Liver (tissue), 3 donors: ENCODE measurements at regions not wholly inside any gene's neighbourhood (a gene's known extent, or its start where the extent isn't known, plus 50 kb on each side); places are given as distances from the start of the nearest gene placed in this dataset.

Experiments
- EGR1 ChIP-seq, 2 donors: IDR thresholded peaks; 2 replicates each; pipeline ENCODE4 v1.6.1; 2016 to 2018; ENCODE audit warnings: antibody characterized with exemption in 2 of 2, low read depth in 2 of 2
- FOXA1 ChIP-seq: IDR thresholded peaks from 2 replicates; pipeline ENCODE4 v1.6.1; 2016; ENCODE audit warnings: antibody characterized with exemption
- GABPA ChIP-seq, 2 donors: IDR thresholded peaks in 1 of 2; conservative IDR thresholded peaks in 1 of 2; 2 replicates each; pipeline ENCODE4 v1.6.1; 2016; ENCODE audit warnings: antibody characterized with exemption in 2 of 2, mild to moderate bottlenecking in 1 of 2, moderate library complexity in 1 of 2
- HNF4G ChIP-seq: IDR thresholded peaks from 2 replicates; pipeline ENCODE4 v1.6.1; 2016; ENCODE audit warnings: antibody characterized with exemption
- JUND ChIP-seq, 2 donors: IDR thresholded peaks; 2 replicates each; pipeline ENCODE4 v1.6.1; 2016; ENCODE audit warnings: antibody characterized with exemption in 2 of 2
- MAX ChIP-seq: IDR thresholded peaks from 2 replicates; pipeline ENCODE4 v1.6.1; 2016; ENCODE audit warnings: antibody characterized with exemption
- RAD21 ChIP-seq, 2 donors: IDR thresholded peaks; 2 replicates each; pipeline ENCODE4 v1.6.1; 2016; ENCODE audit warnings: antibody characterized with exemption in 2 of 2, mild to moderate bottlenecking in 2 of 2
- SP1 ChIP-seq: IDR thresholded peaks from 2 replicates; pipeline ENCODE4 v1.6.1; 2018; ENCODE audit warnings: antibody characterized with exemption, mild to moderate bottlenecking
- TAF1 ChIP-seq: conservative IDR thresholded peaks from 2 replicates; pipeline ENCODE4 v1.6.1; 2016; ENCODE audit warnings: antibody characterized with exemption, mild to moderate bottlenecking
- TF ChIP-seq, protein P1 (sequence below): fragments of 150-350 bp; IDR thresholded peaks from 2 replicates; pipeline ENCODE4 v1.5.1; 2017; ENCODE audit warnings: improper control_type of control experiment, low read depth, low read length; ENCODE audit not compliant: missing input control
- TF ChIP-seq, protein P2 (sequence below): IDR thresholded peaks from 2 replicates; pipeline ENCODE4 v1.6.1; 2016; ENCODE audit warnings: antibody characterized with exemption
- TF ChIP-seq, protein P3 (sequence below): IDR thresholded peaks from 2 replicates; pipeline ENCODE4 v1.6.1; 2016; ENCODE audit warnings: antibody characterized with exemption, mild to moderate bottlenecking
- TF ChIP-seq, protein P4 (sequence below): IDR thresholded peaks from 2 replicates; pipeline ENCODE4 v1.6.1; 2016; ENCODE audit warnings: antibody characterized with exemption
- donor health status: healthy.
- donor health status: healthy.

DNA sequence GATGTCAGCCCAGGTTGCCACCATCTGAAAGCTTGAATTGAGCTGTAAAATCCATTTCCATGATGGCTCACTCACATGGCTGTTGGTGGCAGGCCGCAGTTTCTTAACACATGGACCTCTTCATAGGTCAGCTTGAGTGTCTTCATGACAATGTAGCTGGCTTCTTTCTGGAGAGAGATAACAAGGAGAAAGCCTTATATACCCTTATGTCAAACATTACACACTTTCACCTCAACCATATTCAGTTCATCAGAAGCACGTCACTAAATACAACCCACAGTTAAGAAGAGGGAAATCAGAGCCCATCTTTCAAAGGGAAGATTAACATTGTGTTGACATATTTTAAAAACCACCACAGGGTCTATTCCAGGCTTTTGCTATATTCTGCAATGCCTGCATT is 604.4 kb downstream of the PRELID2 start:
- TF ChIP-seq HNF4G (no peak), MAX (no peak), SP1 (no peak), RAD21 (IDR thresholded peaks at IDR 0.05) (no peak), FOXA1 (no peak), GABPA (IDR thresholded peaks at IDR 0.05 in 1 of 2, conservative IDR thresholded peaks at IDR 0.05 in 1 of 2) (no peak), JUND (IDR thresholded peaks at IDR 0.05) (no peak), TAF1 (no peak), EGR1 (IDR thresholded peaks at IDR 0.05; ENCODE audit: low read depth in 2 of 2) (no peak)
- TF ChIP-seq, protein P1, sequence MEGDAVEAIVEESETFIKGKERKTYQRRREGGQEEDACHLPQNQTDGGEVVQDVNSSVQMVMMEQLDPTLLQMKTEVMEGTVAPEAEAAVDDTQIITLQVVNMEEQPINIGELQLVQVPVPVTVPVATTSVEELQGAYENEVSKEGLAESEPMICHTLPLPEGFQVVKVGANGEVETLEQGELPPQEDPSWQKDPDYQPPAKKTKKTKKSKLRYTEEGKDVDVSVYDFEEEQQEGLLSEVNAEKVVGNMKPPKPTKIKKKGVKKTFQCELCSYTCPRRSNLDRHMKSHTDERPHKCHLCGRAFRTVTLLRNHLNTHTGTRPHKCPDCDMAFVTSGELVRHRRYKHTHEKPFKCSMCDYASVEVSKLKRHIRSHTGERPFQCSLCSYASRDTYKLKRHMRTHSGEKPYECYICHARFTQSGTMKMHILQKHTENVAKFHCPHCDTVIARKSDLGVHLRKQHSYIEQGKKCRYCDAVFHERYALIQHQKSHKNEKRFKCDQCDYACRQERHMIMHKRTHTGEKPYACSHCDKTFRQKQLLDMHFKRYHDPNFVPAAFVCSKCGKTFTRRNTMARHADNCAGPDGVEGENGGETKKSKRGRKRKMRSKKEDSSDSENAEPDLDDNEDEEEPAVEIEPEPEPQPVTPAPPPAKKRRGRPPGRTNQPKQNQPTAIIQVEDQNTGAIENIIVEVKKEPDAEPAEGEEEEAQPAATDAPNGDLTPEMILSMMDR: no peak
- TF ChIP-seq, protein P2, sequence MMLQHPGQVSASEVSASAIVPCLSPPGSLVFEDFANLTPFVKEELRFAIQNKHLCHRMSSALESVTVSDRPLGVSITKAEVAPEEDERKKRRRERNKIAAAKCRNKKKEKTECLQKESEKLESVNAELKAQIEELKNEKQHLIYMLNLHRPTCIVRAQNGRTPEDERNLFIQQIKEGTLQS: no peak
- TF ChIP-seq, protein P3, sequence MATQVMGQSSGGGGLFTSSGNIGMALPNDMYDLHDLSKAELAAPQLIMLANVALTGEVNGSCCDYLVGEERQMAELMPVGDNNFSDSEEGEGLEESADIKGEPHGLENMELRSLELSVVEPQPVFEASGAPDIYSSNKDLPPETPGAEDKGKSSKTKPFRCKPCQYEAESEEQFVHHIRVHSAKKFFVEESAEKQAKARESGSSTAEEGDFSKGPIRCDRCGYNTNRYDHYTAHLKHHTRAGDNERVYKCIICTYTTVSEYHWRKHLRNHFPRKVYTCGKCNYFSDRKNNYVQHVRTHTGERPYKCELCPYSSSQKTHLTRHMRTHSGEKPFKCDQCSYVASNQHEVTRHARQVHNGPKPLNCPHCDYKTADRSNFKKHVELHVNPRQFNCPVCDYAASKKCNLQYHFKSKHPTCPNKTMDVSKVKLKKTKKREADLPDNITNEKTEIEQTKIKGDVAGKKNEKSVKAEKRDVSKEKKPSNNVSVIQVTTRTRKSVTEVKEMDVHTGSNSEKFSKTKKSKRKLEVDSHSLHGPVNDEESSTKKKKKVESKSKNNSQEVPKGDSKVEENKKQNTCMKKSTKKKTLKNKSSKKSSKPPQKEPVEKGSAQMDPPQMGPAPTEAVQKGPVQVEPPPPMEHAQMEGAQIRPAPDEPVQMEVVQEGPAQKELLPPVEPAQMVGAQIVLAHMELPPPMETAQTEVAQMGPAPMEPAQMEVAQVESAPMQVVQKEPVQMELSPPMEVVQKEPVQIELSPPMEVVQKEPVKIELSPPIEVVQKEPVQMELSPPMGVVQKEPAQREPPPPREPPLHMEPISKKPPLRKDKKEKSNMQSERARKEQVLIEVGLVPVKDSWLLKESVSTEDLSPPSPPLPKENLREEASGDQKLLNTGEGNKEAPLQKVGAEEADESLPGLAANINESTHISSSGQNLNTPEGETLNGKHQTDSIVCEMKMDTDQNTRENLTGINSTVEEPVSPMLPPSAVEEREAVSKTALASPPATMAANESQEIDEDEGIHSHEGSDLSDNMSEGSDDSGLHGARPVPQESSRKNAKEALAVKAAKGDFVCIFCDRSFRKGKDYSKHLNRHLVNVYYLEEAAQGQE: no peak
- TF ChIP-seq, protein P4, sequence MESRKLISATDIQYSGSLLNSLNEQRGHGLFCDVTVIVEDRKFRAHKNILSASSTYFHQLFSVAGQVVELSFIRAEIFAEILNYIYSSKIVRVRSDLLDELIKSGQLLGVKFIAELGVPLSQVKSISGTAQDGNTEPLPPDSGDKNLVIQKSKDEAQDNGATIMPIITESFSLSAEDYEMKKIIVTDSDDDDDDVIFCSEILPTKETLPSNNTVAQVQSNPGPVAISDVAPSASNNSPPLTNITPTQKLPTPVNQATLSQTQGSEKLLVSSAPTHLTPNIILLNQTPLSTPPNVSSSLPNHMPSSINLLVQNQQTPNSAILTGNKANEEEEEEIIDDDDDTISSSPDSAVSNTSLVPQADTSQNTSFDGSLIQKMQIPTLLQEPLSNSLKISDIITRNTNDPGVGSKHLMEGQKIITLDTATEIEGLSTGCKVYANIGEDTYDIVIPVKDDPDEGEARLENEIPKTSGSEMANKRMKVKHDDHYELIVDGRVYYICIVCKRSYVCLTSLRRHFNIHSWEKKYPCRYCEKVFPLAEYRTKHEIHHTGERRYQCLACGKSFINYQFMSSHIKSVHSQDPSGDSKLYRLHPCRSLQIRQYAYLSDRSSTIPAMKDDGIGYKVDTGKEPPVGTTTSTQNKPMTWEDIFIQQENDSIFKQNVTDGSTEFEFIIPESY: no peak
